ENCODE measurements at regions not wholly inside any gene's neighbourhood (a gene's known extent, or its start where the extent isn't known, plus 50 kb on each side); places are given as distances from the start of the nearest gene placed in this dataset.

- POLR2A ChIA-PET = no interaction called here
These were observed 112.2 kb upstream of the COPS8 start for GRCh38 chr2:236973343-236973980.

More at GRCh38 chr2:236973343-236973980, 112.2 kb upstream of the COPS8 start:
- Histone ChIP-seq H3K9me3 (no peaks in the 10 kb centered on the region), H3F3A (replicated peaks; ENCODE audit: insufficient read depth) (no peaks in the 10 kb centered on the region), H2AFZ (ENCODE audit: low read depth) (no peak overlapping the region), H3K9ac (no peak overlapping the region), H3K9me2 (no peaks in the 10 kb centered on the region), H3K27ac (ENCODE audit: low read depth in 2 of 2, low read length in 1 of 2) (no peak overlapping the region), H3K4me3 (ENCODE audit: low read depth in 2 of 2, low read length in 1 of 2) (no peak overlapping the region), H3K4me1 (ENCODE audit: control insufficient read depth in 1 of 2, insufficient read depth in 2 of 2, low read depth in 1 of 2, low read length in 1 of 2) (no peaks in the 10 kb centered on the region), H3K27me3 (ENCODE audit: insufficient read depth) (no peaks in the 10 kb centered on the region; the same call in 1 of the 2 replicates), H3K36me3 (replicated peaks in 1 of 2; ENCODE audit: control insufficient read depth in 1 of 2, insufficient read depth in 2 of 2, low read length in 1 of 2) (no peaks in the 10 kb centered on the region), H3K79me2 (ENCODE audit: insufficient read depth) (no peaks in the 10 kb centered on the region), H3K4me2 (no peak overlapping the region), H4K20me1 (ENCODE audit: insufficient read depth) (no peaks in the 10 kb centered on the region)
- 36% methylated on average over 7 of the region's 7 CpGs for WGBS (ENCODE audit: low lambda C conversion rate)
- TF ChIP-seq MXI1 (IDR thresholded peaks at IDR 0.05; ENCODE audit: low read depth, low read length) = no peak
- TF ChIP-seq YY1 (IDR thresholded peaks at IDR 0.05; ENCODE audit: low read depth) = no peak
- TF ChIP-seq FOXJ3 (CRISPR knock-in tag; IDR thresholded peaks at IDR 0.05) = no peak
- TF ChIP-seq MEF2A (IDR thresholded peaks at IDR 0.05; ENCODE audit: borderline replicate concordance, low read depth) = no peak
- TF ChIP-seq NRF1 (IDR thresholded peaks at IDR 0.05; ENCODE audit: low read depth, low read length) = no peak
- no peak for TF ChIP-seq ZBTB33 (IDR thresholded peaks at IDR 0.05; ENCODE audit: borderline replicate concordance, low read depth)
- TF ChIP-seq GATA2 (CRISPR knock-in tag; IDR thresholded peaks at IDR 0.05) = no peak
- TF ChIP-seq TEAD4 (IDR thresholded peaks at IDR 0.05; ENCODE audit: borderline replicate concordance, insufficient read depth) = no peak
- TF ChIP-seq RFX5 (IDR thresholded peaks at IDR 0.05; ENCODE audit: low read length) = no peak
- no peak for TF ChIP-seq CTCF (IDR thresholded peaks at IDR 0.05)
- no peak for TF ChIP-seq IRF3 (IDR thresholded peaks at IDR 0.05; ENCODE audit: low read depth, low read length)
- no peak for TF ChIP-seq RXRA (IDR thresholded peaks at IDR 0.05; ENCODE audit: borderline replicate concordance, low read depth)
- no peak for DNase-seq
- CTCF ChIA-PET = no interaction called here
